SIG-M5 treated with dmso at 0.1 percent for 504 hours (cell line): ENCODE measurements at regions not wholly inside any gene's neighbourhood (a gene's known extent, or its start where the extent isn't known, plus 50 kb on each side); places are given as distances from the start of the nearest gene placed in this dataset.

ENCODE experiments used
- DNase-seq: peaks from one replicate; lab custom pipeline; 2025; ENCODE audit not compliant: unreplicated experiment; lab: John Stamatoyannopoulos, UW

DNA sequence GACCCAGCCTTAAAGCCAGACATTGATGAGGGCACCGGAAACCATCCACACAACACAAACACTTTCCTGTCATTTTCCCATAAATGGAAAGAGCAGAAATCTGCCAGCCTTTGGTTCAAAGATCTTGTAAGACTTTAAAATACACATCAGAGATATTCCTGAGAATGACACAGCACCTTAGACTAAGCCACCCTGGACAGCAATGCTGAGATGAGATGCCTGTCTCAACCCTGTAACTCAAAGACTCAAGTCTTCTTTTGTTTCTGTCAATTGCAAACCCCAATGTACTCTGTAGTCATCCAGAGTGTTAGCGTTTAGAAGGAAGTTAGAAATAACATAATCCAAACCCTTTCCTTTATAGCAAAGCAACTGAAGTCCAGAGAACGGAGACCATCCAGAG, 119.2 kb downstream of the CCNA1 start:
- DNase-seq: no peak

DNA sequence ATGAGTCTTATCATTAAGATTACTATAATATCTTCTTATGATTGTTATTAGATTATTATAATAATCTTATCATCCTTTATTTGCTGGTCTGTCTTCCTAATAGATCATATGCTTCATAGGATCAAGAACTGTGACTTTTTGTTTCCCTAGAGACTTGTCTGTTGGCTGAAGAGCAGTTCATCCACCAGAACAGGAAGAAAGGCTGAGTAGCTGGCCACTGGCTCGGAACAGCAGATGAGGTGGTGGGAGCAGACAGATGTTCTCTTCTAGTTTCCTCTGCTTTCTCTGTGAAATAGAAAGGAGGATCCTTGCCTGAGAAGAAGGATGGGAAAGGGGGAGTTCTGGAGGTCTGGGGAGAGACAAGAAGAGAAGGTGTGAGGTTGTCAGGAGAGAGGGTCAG, 120.0 kb downstream of the CCNA1 start:
- DNase-seq: no peak

DNA sequence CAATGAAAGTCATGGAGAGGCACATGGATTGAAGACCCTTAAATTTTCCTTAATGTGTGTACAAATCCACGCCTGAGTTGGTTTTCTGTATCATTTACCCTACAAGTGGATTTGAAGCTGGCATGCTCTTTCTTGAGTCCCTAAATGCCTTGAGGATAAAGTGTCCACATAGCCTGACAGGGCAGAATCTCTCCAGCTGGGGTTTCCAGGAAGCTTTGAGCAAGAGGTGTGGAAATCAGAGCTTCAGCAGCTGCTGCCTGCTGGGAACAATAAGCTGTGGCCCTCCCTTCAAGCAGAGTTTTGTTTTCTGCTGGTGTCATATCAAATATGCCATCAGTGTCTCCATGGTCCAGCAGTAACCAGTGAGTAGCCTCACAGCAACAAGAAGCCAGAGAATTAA, 120.3 kb upstream of the SERTM1 start:
- DNase-seq: no peak

DNA sequence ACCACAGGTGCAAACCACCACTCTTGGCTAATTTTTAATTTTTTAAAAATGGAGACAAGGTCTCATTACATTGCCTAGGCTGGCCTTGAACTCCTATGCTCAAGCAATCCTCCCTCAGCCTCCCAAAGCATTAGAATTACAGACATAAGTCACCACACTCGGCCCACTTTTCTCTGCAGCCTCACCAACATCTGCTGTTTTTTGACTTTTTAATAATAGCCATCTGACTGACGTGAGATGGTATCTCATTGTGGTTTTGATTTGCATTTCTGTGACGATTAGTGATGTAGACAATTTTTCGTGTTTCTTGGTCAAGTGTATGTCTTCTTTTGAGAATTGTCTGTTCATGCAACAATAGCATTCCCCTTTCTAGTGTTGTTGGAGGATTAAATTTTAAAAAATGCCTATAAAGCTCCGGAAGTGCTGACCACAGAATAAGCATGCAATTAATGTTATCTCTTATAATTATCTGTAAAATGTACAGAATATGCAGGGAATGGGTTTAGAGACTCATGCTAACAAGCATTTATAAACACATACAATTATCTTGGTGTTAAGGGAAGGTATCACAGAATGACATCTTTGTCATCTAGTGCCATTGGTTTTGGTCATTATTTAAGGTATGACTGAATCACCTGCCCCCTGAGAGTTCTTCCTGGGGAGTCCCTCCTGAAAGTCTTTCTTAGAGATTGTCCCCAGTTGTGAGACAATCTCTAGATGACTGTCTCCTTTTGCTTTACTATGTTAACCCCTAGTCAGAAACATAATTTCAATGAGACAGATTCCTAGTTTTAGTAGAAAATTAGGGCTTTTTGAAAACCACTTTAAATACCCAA, 118.5 kb upstream of the SERTM1 start:
- DNase-seq: no peak

DNA sequence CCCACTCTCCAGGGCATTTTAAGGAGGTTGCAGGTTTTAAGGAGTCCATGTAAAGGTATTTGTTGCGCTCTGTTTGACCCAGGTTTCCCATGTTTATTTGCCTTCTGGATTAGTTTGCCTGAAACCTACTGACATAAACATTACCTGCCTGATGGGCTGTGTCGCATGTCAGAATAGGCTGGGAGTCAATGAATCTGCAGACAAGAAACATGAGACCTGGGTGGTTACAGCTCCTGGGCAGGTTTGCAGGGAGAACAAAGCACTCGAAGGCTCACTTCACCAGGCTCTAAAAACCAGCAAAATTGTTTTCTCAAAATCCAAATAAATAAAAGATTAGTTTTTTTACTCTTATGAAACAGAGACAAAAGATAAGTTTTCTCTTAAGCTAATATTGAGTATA, 114.4 kb upstream of the SERTM1 start:
- DNase-seq: no peak

DNA sequence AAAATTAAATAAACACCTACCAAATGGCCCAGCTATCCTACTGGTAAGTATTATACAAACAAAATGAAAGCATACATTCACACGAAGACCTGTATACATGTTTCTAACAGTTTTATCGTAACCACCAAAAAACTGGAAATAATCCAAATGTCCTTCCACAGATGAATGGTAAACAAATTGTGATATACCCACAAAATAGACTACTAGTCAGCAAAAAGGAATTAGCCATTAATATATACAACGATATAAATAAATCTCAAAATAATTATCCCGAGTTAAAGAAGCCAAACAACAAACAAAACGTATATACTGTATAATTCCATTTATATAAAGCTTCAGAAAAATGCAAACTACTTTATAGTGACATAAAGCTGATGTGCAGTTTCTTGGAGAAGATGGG, 106.3 kb upstream of the SERTM1 start:
- no peak for DNase-seq

DNA sequence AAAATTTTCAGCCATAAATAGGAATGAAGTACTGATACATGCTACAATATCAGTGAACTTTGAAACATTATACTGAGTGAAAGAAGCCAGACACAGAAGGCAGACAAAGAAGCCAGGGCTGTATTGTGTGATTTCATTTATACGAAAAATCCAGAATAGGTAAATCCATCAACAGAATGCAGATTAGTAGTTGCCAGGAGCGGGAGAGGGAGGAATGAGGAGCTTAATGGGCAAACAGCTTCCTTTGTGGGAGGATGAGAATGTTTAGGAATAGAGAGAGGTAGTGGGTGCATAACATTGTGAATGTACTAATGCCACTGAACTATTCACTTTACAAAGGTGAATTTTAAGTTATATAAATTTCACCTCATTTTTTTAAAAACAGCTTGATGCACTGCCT, 103.3 kb upstream of the SERTM1 start:
- no peak for DNase-seq

DNA sequence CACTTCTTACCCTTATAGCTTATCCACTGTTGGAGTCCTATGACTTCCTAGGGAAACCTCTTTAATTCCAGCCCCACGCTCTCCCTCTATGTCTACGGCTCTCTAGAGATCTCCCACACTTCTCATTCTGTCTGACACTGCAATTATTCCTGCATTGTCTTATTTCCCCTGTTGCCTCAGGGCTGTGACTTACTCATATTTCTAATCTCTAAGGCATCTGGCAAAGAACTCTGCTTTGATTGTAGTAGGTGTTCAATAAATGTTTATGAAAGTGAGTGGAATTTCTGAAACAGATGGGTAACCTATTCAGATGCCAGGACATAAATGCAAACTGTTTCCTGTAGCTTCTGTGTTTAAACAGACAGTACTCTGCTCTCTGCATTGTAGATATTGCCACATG, 102.4 kb upstream of the SERTM1 start:
- DNase-seq: no peak

DNA sequence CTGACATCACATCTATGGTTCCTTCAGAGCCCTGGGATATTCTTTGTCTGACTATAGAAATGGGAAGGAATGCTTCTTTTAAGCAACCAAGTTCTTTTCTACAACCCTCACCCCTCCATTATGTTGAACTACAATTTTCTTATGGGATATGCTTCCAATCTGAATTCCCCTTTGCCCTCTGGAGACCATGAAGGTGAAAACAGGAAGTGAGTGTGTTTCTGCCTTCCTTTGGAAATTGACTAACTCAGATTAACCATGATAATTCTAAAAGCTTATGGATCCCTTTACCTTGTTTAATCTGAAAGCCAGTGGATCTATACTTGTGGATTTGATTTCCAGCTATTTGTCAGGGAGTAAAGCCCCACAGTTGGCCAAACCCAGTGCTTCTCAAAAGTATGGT, 90.8 kb upstream of the SERTM1 start:
- DNase-seq: no peak

DNA sequence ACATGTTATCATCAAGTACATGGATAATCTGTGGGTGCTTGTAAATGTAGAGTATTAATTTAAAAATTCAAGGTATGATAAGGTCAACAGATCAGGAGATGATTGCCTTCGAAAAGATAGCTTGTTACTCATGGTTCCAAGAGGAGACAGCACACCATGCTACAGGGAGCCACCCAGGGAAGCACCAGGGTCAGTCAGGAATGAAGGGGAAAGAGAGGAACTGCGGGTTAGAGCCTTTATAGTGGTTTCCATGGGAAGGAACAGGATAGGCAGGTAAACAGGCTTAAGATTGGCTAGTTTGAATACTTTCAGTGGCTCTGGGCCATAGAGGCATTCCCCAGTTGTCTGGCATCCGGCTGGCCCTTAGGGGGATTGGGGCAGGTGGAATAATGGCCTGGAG, 74.2 kb upstream of the SERTM1 start:
- DNase-seq: no peak

DNA sequence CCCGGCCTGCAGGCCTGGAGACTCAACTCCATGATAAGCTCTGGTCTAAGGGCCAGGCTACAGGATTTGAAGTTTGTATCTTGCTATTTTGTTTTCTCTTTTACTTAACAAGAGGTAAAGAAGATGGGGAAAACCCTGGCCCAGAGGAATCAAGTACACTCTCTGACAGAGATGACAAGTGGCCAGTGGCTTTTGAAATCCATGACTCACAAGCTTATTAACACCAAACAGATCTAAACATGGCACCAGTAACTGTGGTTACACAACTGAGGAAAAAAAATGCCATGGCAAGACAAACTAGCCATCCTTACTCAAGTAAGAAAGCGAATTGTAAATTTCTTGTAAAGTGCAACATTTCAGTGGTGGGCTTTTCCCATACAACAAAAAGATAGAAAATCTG, 72.6 kb upstream of the SERTM1 start:
- DNase-seq: no peak

DNA sequence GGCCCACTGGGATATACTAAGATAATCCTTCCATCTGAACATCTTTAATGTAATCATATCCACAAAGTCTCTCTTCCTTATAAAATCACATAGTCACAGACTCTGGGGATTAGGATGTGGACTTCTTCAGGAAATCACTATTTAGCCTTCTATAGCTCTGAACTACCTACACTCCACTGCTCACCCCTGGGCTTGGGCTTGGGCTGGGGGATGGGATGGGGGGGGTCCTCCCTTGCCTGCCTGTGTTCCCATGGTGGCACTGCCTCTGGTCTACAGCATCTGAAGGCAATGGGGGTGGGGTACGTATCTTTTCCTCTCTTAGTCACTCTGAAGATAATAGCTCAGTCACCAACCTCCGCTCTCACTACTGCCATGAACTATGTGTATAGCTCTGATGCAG, 67.8 kb upstream of the SERTM1 start:
- no peak for DNase-seq

DNA sequence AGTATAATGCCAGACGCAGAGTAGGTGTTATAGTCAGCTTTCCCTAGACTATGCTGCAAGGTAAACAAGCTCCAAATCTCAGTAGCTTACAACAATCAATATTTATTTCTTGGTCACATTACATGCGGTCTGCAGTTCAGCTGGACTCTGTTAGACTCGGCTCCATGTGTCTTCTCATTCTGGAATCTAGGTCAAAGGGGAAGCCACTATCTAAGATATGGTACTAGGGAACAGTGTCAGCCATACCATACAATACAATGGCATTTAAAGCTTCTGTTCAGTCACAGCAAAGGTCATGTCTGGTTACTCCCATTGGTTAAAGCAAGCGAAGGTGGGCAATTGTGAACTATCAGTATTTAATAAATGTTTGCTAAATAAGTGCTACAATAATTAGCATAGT, 65.3 kb upstream of the SERTM1 start:
- no peak for DNase-seq

DNA sequence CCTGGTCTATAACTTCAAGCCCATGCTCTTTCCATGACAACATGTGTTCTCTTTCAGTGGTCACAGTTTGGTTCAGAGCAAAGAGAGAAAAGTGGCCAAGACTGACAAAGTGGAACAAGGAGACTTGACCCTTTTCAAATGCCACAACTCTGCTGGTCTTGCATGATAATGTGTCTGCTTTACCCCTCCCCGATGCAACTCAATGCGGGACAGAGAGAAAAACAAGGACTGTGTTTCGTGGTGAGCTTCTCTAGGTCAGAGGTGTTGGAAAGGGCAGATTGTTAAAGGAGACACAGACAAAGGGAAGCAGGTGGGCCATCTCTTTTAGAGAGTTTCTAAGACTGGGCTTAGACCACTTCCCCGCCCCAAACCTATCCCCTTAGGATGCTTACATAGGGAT, 61.6 kb upstream of the SERTM1 start:
- DNase-seq: no peak

DNA sequence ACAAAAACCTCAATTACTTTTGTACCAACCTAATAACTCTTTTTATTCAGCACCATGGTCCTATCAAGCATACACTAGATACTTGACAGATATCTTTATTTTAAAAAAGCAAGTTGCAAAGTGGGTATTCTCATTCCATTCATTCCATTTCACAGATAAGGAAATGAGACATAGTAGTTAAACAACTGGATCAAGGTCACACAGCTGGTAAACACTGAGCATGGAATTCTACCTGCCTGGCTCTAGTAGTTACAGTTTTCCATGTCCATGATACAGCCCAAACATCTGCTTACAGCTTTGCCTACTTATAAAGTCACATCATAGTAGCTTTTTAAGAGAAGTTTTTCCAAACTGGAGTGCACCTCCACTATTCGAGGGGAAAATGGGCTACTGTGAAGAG, 57.1 kb upstream of the SERTM1 start:
- no peak for DNase-seq

DNA sequence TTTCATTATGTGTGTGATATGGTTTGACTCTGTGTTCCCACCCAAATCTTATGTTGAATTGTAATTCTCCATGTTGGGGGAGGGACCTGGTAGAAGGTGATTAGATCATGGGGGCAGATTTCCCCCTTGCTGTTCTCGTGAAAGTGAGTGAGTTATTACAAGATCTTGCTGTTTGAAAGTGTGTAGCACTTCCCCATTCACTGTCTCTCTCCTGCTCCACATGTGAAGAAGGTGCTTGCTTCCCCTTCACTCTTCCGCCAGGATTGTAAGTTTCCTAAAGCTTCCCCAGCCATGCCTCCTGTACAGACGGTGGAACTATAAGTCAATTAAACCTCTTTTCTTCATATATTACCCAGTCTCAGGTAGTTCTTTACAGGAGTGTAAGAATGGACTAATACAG, 54.3 kb upstream of the SERTM1 start:
- no peak for DNase-seq
